H9 (cell line): ENCODE measurements at regions not wholly inside any gene's neighbourhood (a gene's known extent, or its start where the extent isn't known, plus 50 kb on each side); places are given as distances from the start of the nearest gene placed in this dataset.

Experiments
- DNase-seq: peaks from one replicate; pipeline ENCODE4 v3.0.0-alpha.2; 2017
- H2AFZ ChIP-seq: one replicate; pipeline ENCODE4 v1.6.1; 2013; ENCODE audit warnings: mild to moderate bottlenecking, low read length, control low read depth, moderate library complexity
- H2AK5ac ChIP-seq: 2 replicates; pipeline ENCODE4 v1.6.1; 2013; ENCODE audit warnings: low read length, control low read depth, mixed read lengths; ENCODE audit not compliant: insufficient read length
- H2BK120ac ChIP-seq: one replicate; pipeline ENCODE4 v1.6.1; 2013; ENCODE audit warnings: low read depth, mild to moderate bottlenecking, low read length, control low read depth, inconsistent platforms; ENCODE audit not compliant: poor library complexity, severe bottlenecking
- H2BK12ac ChIP-seq: 2 replicates; pipeline ENCODE4 v1.6.1; 2013; ENCODE audit warnings: low read length, control low read depth, mixed read lengths, low read depth; ENCODE audit not compliant: insufficient read length
- H2BK15ac ChIP-seq: 2 replicates; pipeline ENCODE4 v1.6.1; 2013; ENCODE audit warnings: low read depth, low read length, control low read depth
- H2BK20ac ChIP-seq: one replicate; pipeline ENCODE4 v1.6.1; 2013; ENCODE audit warnings: low read depth, mild to moderate bottlenecking, low read length, control low read depth, inconsistent platforms; ENCODE audit not compliant: poor library complexity, severe bottlenecking
- H2BK5ac ChIP-seq: 2 replicates; pipeline ENCODE4 v1.6.1; 2013; ENCODE audit warnings: low read length, control low read depth, mixed read lengths; ENCODE audit not compliant: insufficient read length
- H3K14ac ChIP-seq: 2 replicates; pipeline ENCODE4 v1.6.1; 2013; ENCODE audit warnings: low read length, control low read depth; ENCODE audit not compliant: insufficient read depth
- H3K18ac ChIP-seq: 2 replicates; pipeline ENCODE4 v1.6.1; 2013; ENCODE audit warnings: low read depth, mild to moderate bottlenecking, mixed read lengths, low read length, control low read depth; ENCODE audit not compliant: insufficient read length
- H3K23ac ChIP-seq: 2 replicates; pipeline ENCODE4 v1.6.1; 2013; ENCODE audit warnings: low read length, control low read depth, mixed read lengths, low read depth; ENCODE audit not compliant: insufficient read length
- H3K23me2 ChIP-seq: 2 replicates; pipeline ENCODE4 v1.6.1; 2013; ENCODE audit warnings: low read depth, mild to moderate bottlenecking, mixed read lengths, low read length, control low read depth; ENCODE audit not compliant: insufficient read length, poor library complexity, severe bottlenecking
- H3K27ac ChIP-seq: 2 replicates; pipeline ENCODE4 v1.5.1; 2013; ENCODE audit warnings: low read length, control low read depth, mixed read lengths, low read depth; ENCODE audit not compliant: insufficient read length
- H3K27me3 ChIP-seq: 2 replicates; pipeline ENCODE4 v1.6.1; 2013; ENCODE audit warnings: low read length, control low read depth, inconsistent platforms; ENCODE audit not compliant: insufficient read depth
- H3K4ac ChIP-seq: 2 replicates; pipeline ENCODE4 v1.6.1; 2013; ENCODE audit warnings: low read depth, mild to moderate bottlenecking, control low read depth, inconsistent platforms, low read length, moderate library complexity
- H3K4me1 ChIP-seq: 2 replicates; pipeline ENCODE4 v1.6.1; 2013; ENCODE audit warnings: low read length, control low read depth, inconsistent platforms; ENCODE audit not compliant: insufficient read depth
- H3K4me2 ChIP-seq: 2 replicates; pipeline ENCODE4 v1.6.1; 2013; ENCODE audit warnings: low read length, control low read depth, mixed read lengths; ENCODE audit not compliant: insufficient read length, insufficient read depth
- H3K56ac ChIP-seq: 2 replicates; pipeline ENCODE4 v1.6.1; 2013; ENCODE audit warnings: low read depth, mild to moderate bottlenecking, mixed read lengths, low read length, control low read depth; ENCODE audit not compliant: insufficient read length
- H3K79me1 ChIP-seq: 2 replicates; pipeline ENCODE4 v1.6.1; 2013; ENCODE audit warnings: low read depth, mild to moderate bottlenecking, moderate library complexity, low read length, control low read depth, inconsistent platforms; ENCODE audit not compliant: insufficient read depth, poor library complexity, severe bottlenecking
- H3K79me2 ChIP-seq: 2 replicates; pipeline ENCODE4 v1.6.1; 2013; ENCODE audit warnings: low read length, control low read depth, inconsistent platforms; ENCODE audit not compliant: insufficient read depth
- H3K9ac ChIP-seq: 2 replicates; pipeline ENCODE4 v1.6.1; 2013; ENCODE audit warnings: low read length, control low read depth, mixed read lengths; ENCODE audit not compliant: insufficient read length; ENCODE audit errors: extremely low read depth
- H3K9me3 ChIP-seq: one replicate; pipeline ENCODE4 v1.6.1; 2013; ENCODE audit warnings: low read depth, low read length, inconsistent platforms; ENCODE audit not compliant: control insufficient read depth
- H3T11ph ChIP-seq: one replicate; pipeline ENCODE4 v1.6.1; 2013; ENCODE audit warnings: mild to moderate bottlenecking, low read length, control low read depth, inconsistent platforms
- H4K20me1 ChIP-seq: one replicate; pipeline ENCODE4 v1.6.1; 2013; ENCODE audit not compliant: control insufficient read depth, insufficient read length, insufficient read depth
- H4K5ac ChIP-seq: 2 replicates; pipeline ENCODE4 v1.6.1; 2013; ENCODE audit warnings: low read depth, mild to moderate bottlenecking, mixed read lengths, low read length, control low read depth; ENCODE audit not compliant: insufficient read length
- H4K8ac ChIP-seq: replicated peaks from 2 replicates; pipeline ENCODE4 v1.6.1; 2013; ENCODE audit warnings: low read length, control low read depth, mixed read lengths, low read depth; ENCODE audit not compliant: insufficient read length
- H4K91ac ChIP-seq: 2 replicates; pipeline ENCODE4 v1.6.1; 2013; ENCODE audit warnings: low read depth, mild to moderate bottlenecking, moderate library complexity, mixed read lengths, low read length, control low read depth; ENCODE audit not compliant: insufficient read length
- H3K27ac Mint-ChIP-seq, 3 experiments: 2 replicates in 2 of 3; 3 replicates in 1 of 3; pipeline ENCODE4 v1.8.0; 2020 to 2021; ENCODE audit warnings: mixed read lengths in 3 of 3, mild to moderate bottlenecking in 1 of 3, moderate library complexity in 1 of 3
- H3K27me3 Mint-ChIP-seq: 2 replicates; pipeline ENCODE4 v1.8.0; 2021; ENCODE audit warnings: low read depth, mild to moderate bottlenecking, moderate library complexity, mixed read lengths
- H3K36me3 Mint-ChIP-seq, 3 experiments: 2 replicates in 2 of 3; 3 replicates in 1 of 3; pipeline ENCODE4 v1.8.0; 2020 to 2021; ENCODE audit warnings: low read depth in 3 of 3, mixed read lengths in 3 of 3; ENCODE audit not compliant: insufficient read depth in 1 of 3
- H3K4me1 Mint-ChIP-seq, 2 experiments: 2 replicates each; pipeline ENCODE4 v1.8.0; 2020; ENCODE audit warnings: mixed read lengths in 2 of 2
- H3K4me3 Mint-ChIP-seq, 2 experiments: 2 replicates in 1 of 2; 3 replicates in 1 of 2; pipeline ENCODE4 v1.8.0; 2020 to 2021; ENCODE audit warnings: mild to moderate bottlenecking in 2 of 2, mixed read lengths in 2 of 2, moderate library complexity in 1 of 2
- H3K9me3 Mint-ChIP-seq, 2 experiments: 2 replicates in 1 of 2; 3 replicates in 1 of 2; pipeline ENCODE4 v1.8.0; 2020; ENCODE audit warnings: mild to moderate bottlenecking in 2 of 2, mixed read lengths in 2 of 2, moderate library complexity in 1 of 2
- CTCF ChIP-seq: fragments of 200-600 bp; sonication (generic); conservative IDR thresholded peaks from 3 replicates; pipeline ENCODE4 v1.8.0; 2021; ENCODE audit warnings: antibody characterized with exemption, mild to moderate bottlenecking
- WGBS: extraction: QIAGEN DNeasy Blood & Tissue Kit; methylation state at CpG from one replicate; pipeline ENCODE4 v1.1.7; 2013; ENCODE audit warnings: missing lambda C conversion rate, low lambda C conversion rate, mixed read lengths; ENCODE audit not compliant: insufficient read length; ENCODE audit errors: extremely low coverage; 5-methylcytosine and 5-hydroxymethylcytosine counted together

- no peaks in the 10 kb centered on the region for H3K9me3 Mint-ChIP-seq
- no CpG with 5 or more reads among the region's 2 CpGs for WGBS
- no peaks in the 10 kb centered on the region for H3K9me3 ChIP-seq
- H3K4me1 Mint-ChIP-seq = peaks cover 8 to 11% of the 10 kb centered on the region in 2 experiments; a peak in 3 of 4 replicates
- DNase-seq = no peak
- H3K18ac ChIP-seq = no peak overlapping the region
- no peaks in the 10 kb centered on the region for H4K20me1 ChIP-seq
- no peak overlapping the region for H2BK15ac ChIP-seq
- no peak overlapping the region for H3T11ph ChIP-seq
- no peak overlapping the region for H3K14ac ChIP-seq
- no peak overlapping the region for H3K4me3 Mint-ChIP-seq
- no peak overlapping the region for H2AFZ ChIP-seq
- H3K4me2 ChIP-seq = no peak overlapping the region
- TF ChIP-seq CTCF = no peak
- H4K5ac ChIP-seq = no peak overlapping the region
- no peak overlapping the region for H3K56ac ChIP-seq
- H3K27ac Mint-ChIP-seq = no peak overlapping the region
- H4K8ac ChIP-seq = no peak overlapping the region
- H3K23ac ChIP-seq = no peak overlapping the region
- no peaks in the 10 kb centered on the region for H3K79me1 ChIP-seq
- H2BK12ac ChIP-seq = no peak overlapping the region
- no peak overlapping the region for H2AK5ac ChIP-seq
- no peak overlapping the region for H3K9ac ChIP-seq
- H2BK5ac ChIP-seq = no peak overlapping the region
- no peak overlapping the region for H4K91ac ChIP-seq
- H3K79me2 ChIP-seq = no peaks in the 10 kb centered on the region
- no peak overlapping the region for H3K27ac ChIP-seq
- no peaks in the 10 kb centered on the region for H3K23me2 ChIP-seq
- no peak overlapping the region for H2BK120ac ChIP-seq
- no peaks in the 10 kb centered on the region; a peak in 1 of 7 replicates for H3K36me3 Mint-ChIP-seq
- H3K27me3 ChIP-seq = no peaks in the 10 kb centered on the region
- H2BK20ac ChIP-seq = no peak overlapping the region
- no peak overlapping the region for H3K4ac ChIP-seq
- no peaks in the 10 kb centered on the region for H3K27me3 Mint-ChIP-seq
- H3K4me1 ChIP-seq = no peaks in the 10 kb centered on the region
Observed at GRCh38 chr3:151552589-151552988, 91.7 kb upstream of the IGSF10 start.
